GM19328 (cell line): ENCODE measurements at regions not wholly inside any gene's neighbourhood (a gene's known extent, or its start where the extent isn't known, plus 50 kb on each side); places are given as distances from the start of the nearest gene placed in this dataset.

ENCODE experiments used
- ATAC-seq: cut with Tn5 transposase; IDR thresholded peaks from one replicate; pipeline ENCODE4 v1.9.1; 2021; ENCODE audit warnings: mild to moderate bottlenecking, moderate library complexity; ENCODE audit not compliant: unreplicated experiment

GRCh38 chr6:165090242-165090641, 219.2 kb downstream of the C6orf118 start:
- ATAC-seq, result no peak

GRCh38 chr6:165086814-165087213, 222.6 kb downstream of the C6orf118 start:
- no peak for ATAC-seq

- ATAC-seq, result no peak
Measured at GRCh38 chr6:165082636-165083035, 226.8 kb downstream of the C6orf118 start.

GRCh38 chr6:165081944-165082532, 227.4 kb downstream of the C6orf118 start:
- ATAC-seq, result no peak

GRCh38 chr6:165077876-165078275, 231.5 kb downstream of the C6orf118 start:
- ATAC-seq, result no peak

GRCh38 chr6:165071906-165072305, 237.5 kb downstream of the C6orf118 start:
- ATAC-seq, result no peak

GRCh38 chr6:165060720-165061119, 248.7 kb downstream of the C6orf118 start:
- no peak for ATAC-seq

- ATAC-seq, result no peak
Measured at GRCh38 chr6:165059032-165059431, 250.4 kb downstream of the C6orf118 start.

- ATAC-seq, result no peak
Measured at GRCh38 chr6:165056292-165056691, 253.1 kb downstream of the C6orf118 start.

GRCh38 chr6:165055231-165055630, 254.2 kb downstream of the C6orf118 start:
- ATAC-seq, result no peak

- ATAC-seq, result no peak
Measured at GRCh38 chr6:165052561-165053480, 256.6 kb downstream of the C6orf118 start.

- ATAC-seq, result no peak
Measured at GRCh38 chr6:165049362-165049761, 260.0 kb downstream of the C6orf118 start.

- no peak for ATAC-seq
Measured at GRCh38 chr6:165047952-165048351, 261.5 kb downstream of the C6orf118 start.

- no peak for ATAC-seq
Measured at GRCh38 chr6:165045631-165046030, 263.8 kb downstream of the C6orf118 start.

GRCh38 chr6:165042912-165043311, 266.5 kb downstream of the C6orf118 start:
- no peak for ATAC-seq

- ATAC-seq, result no peak
Measured at GRCh38 chr6:165040440-165040839, 269.0 kb downstream of the C6orf118 start.

GRCh38 chr6:165034271-165034741, 275.1 kb downstream of the C6orf118 start:
- no peak for ATAC-seq

- no peak for ATAC-seq
Measured at GRCh38 chr6:165031502-165031901, 277.9 kb downstream of the C6orf118 start.

- ATAC-seq, result no peak
Measured at GRCh38 chr6:165025040-165025439, 284.4 kb downstream of the C6orf118 start.

- no peak for ATAC-seq
Measured at GRCh38 chr6:165019681-165020080, 289.7 kb downstream of the C6orf118 start.

- ATAC-seq, result no peak
Measured at GRCh38 chr6:165015676-165016075, 293.7 kb downstream of the C6orf118 start.

- ATAC-seq, result no peak
Measured at GRCh38 chr6:165013701-165014100, 295.7 kb downstream of the C6orf118 start.
